ENCODE measurements at regions not wholly inside any gene's neighbourhood (a gene's known extent, or its start where the extent isn't known, plus 50 kb on each side); places are given as distances from the start of the nearest gene placed in this dataset.

- TF ChIP-seq CTCF (IDR thresholded peaks at IDR 0.05) (no peak), POLR2A (IDR thresholded peaks at IDR 0.05) (no peak), POLR2AphosphoS5 (IDR thresholded peaks at IDR 0.05) (no peak), EP300 (IDR thresholded peaks at IDR 0.05) (no peak)
Observed at GRCh38 chr6:139613496-139613895, 239.0 kb upstream of the CITED2 start.
